ENCODE measurements at regions not wholly inside any gene's neighbourhood (a gene's known extent, or its start where the extent isn't known, plus 50 kb on each side); places are given as distances from the start of the nearest gene placed in this dataset.
"Not testable (repeated sequence)": the region's sequence is repeated elsewhere in the genome, so short reads cannot be mapped to it uniquely, and the experiment has no call there.

DNA sequence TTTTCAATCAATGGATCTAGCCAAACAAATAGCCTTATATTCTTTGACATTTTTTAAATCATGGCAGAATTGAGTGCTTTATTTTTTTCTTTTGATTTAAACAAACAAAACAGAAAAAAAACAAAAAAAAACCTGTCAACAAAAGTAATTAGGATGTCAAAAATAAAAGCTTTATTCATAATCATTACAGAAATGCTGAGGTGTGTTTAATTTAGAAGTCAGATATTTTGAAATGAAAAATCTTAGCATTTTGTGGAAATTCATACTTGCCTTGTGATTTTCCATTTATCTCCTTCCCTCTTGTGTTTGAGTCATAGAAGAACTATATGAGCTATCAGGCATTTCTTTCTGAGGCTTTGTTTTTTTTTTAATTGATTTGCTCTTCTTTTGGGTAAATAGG is 387.0 kb upstream of the STXBP6 start:
- DNase-seq (ENCODE audit: low read depth in 2 of 2), result no peak

DNA sequence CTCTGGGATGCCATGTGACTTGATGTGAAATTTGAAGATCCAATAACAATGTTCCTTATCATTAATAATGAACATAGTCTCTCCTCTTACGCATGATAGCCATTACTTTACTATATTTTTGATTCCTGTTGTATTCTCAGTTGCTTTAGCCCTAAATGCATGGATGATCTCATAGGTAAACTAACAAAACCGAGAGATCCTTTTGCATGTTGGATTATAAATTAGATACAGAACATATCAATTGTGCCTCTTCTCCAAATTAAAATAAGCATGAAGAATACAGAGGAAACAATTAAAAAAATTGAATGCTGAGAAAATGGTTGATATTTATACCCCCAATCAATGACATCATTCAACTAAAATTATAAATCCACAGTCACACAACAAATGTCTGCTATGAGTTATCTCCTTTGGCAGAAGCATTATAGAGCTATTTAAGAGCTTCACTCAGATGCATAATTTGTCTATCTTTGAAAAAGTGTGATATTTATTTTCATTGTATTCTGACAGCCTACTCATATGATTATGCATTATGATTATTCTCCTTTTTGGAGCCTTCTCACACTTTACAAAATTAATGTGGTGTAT is 386.4 kb upstream of the STXBP6 start:
- no peak for DNase-seq (ENCODE audit: low read depth in 2 of 2)

DNA sequence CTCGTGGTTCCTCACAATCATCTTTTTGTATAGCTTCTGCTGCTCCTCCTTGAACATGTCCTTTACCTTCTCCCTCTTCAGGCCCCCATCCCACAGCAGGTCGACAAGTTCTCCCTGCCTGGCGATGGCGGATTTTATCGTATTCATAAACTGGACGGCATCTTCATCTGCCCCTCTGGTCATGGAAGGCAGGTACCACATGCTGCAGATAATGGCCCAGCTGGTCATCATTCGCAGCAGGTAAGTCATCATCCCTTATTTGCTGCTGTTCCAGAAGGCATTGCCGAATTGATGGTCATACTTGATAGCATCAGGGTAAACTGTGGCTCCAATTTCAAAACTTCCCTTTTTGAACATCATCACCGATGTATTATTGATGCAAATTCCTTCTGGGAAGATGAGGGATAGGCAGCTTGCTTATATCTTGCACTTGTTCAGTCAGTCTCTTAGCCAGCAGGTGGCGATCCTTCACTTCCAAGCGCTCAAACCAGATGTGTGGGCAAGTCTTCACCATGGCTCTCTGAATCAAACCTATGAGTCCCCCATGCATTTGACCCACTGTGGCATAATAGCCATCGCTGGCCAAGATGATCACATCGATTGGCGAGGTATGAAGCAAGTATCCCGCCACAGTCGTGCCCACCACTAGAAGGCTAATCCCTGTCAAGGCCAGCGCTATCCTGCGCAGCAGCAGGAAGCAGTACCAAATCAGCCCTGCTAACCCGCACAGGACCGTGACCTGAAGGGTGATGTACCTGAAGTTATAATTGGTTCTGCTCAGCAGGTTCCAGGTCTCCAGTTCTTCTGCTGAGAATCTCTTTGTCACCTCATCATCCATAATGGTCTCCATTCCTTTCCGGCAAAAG is 381.5 kb upstream of the STXBP6 start:
- DNase-seq (ENCODE audit: low read depth in 2 of 2), result no peak

DNA sequence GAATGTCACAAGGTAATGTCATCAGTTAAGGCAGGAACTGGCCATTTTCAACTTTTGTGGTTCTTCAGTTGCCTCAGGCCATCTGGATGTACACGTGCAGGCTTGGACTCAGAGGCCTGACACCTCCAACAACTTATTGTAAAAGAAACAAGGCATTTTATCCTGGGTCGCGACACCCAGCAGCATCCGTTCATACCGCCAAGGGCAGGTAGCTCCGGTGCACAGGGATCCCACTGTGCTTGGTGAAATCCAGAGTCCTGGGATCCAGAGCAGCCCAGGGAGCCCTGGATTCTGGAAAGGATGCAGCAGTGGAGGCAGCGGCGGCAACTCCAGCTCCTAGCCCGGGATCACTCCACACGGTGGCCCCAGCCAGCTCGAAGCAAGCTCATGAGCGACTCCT is 380.9 kb upstream of the STXBP6 start:
- no peak for DNase-seq (ENCODE audit: low read depth in 2 of 2)

DNA sequence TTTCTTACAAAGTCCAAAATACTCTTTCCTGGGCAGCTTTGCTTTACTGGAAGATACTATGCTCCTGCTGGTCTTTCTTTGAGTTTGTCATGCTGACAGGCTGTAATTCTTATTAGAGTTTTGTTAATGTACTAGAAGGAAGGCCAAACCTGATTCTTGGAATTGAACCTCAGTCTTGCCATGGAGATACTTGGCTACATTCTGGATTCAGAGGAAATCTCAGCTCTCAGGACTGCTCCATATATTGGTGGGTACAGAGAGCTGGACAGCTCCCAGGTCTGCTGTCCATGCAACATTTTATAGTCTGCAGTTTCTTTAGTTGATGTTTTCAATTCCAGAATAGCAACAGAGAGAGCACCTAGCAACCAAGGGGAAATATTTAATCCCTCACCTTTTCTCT is 363.1 kb upstream of the STXBP6 start:
- no peak for DNase-seq (ENCODE audit: low read depth in 2 of 2)

DNA sequence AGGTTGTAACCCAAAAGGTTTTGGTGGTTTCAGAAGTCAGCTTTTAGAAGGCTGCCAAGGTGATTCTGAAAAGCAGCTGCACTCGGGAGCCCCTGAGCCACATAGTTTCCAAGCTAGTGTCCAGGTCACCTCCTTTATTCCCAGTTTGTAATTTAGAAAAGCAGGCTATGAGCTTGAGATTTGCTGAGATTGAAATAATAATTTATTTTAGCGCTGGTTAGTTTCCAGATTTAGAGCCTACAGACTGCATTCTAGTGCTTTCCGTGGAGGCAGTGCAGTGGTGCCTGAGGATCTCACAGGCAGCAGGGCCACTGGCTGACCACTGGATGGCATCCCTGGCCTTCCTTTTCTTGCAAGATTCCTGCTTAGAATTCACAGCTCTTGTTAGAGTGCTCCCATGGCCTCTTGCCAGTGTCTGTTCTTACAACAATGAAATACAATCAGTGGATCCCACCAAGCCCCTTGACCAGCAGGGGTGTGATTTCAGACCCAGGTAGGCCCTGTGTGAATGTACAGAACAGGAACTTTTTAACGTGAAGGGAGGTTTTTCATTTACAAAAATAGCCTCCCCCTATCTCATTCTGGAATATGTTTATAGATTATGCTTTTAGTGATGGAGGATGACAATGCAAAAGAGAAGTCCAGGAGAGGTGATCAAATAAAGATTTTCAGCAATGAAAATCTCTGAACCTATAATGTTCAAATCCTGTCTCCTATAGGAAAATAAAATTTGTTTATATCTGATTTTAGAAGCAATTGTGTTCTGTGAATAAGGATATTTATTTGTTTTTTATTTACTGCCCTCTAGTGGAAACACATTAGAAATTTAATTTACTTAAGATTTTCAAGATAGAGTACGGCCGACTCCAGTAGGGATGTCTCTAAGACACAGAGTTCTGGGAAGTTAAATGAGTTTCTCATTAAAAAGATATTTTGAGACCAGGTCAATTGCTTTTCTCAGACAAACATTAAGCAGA is 362.1 kb upstream of the STXBP6 start:
- DNase-seq (ENCODE audit: low read depth in 2 of 2), result no peak

DNA sequence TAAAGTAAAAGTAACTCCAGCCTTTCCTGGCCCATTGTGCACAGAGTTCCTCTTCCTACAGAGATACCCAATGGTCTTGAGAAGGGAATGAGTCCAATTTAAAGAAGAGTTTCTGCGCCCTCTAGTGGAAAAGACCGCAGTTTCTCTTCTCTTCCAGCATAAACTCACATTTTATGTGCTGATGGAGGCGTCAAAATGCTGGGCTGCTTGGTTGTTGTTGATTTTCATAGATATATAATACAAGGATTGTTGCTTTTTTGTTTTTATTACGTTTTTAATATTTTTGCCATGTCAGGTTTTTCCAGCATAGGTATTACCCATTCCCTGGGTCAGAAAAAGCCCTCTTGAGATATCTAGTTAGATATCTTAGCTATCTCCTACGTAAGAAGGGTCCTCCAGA is 356.9 kb upstream of the STXBP6 start:
- no peak for DNase-seq (ENCODE audit: low read depth in 2 of 2)

DNA sequence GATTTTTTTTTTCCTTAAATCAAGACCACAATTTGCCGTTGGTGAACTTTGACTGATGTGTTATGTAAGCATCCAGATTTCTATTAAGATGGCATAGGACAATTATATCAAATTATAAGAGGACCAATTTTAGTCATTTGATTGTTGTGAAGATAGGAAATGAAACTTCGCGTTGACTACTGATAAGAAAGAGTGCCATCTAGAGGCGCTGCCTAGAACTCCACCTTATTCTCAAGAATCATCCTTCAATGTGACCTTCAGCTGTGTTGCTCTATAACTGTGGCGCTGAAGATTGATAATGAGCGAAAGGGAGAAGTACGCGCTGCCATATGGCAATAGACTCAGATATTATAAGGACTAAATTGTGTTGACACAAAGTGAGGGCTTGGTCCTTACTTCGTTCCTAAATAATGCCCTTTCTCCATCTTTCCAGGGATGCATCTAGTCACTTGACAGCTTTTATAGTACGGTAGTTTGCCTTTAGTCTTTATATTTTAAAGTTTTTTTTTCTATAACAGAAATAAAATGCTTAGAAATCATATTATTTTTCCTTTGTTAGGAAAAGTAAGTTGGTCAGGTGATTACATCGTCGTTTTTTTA is 350.8 kb upstream of the STXBP6 start:
- no peak for DNase-seq (ENCODE audit: low read depth in 2 of 2)

DNA sequence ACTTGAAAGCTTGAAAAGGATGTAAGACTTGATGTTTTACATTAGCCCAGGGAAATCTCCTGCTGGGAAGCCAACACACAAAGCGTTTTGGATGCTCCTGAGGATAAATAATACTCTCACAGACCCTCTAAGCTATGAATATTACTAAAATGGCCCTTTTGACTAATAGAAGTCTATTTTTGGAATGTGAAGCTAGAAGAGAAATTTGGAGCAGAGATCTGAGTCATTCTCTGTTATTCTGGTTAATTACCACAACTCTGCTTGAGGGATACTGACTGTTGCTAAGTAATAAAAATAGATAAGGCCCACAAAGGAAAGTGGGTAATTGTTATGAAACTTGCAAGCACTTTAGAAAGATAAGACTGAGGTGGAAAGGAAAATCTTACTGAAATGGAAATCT is 346.2 kb upstream of the STXBP6 start:
- DNase-seq (ENCODE audit: low read depth in 2 of 2), result no peak

DNA sequence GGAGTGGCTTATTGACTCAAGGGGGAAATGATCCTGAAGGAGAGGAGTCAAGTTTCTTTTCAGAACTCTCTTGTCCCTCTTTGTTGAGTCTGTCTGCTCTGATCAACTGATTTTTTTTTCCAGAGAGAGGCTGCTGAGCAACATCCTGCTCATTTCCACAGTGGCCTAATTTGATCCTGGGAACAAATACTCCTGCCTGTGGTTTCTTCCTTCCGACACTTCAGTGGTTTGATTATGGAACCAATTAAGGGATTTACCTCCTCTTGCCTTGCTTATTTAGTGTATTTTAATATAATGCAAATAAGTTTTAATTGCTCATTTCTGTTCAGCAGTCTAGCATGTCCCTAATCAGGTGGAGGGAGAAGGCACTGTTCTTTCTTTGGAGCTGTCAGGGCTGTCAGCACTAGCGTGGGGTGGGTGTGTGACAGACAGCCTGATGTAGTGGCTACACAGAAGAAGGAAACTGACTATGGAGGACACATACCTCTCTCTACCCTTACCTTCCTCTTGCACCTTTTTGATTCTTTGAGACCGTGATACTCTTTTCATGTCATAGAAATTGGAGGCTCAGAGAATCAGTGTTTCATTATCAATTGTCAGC is 344.9 kb upstream of the STXBP6 start:
- no peak for DNase-seq (ENCODE audit: low read depth in 2 of 2)

DNA sequence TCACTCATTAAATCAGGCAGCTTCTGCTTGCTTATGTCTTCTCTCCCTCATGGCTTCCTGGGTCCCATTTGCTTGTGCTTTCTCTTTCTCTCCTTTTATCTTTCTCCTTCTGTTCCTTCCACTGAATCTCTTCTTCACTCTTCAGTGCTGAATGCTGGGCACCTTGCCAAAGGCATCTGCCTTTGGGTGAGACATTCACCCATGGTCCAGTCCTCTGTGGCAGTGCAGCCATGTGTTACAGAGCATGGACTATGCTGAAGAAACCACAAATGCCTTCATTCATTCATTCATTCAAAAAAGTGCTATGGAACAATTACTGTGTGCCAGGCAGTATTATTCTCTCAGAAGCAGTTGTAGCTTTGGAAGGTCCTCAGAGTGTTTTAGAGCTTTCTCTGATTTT is 344.4 kb upstream of the STXBP6 start:
- DNase-seq (ENCODE audit: low read depth in 2 of 2), result no peak

DNA sequence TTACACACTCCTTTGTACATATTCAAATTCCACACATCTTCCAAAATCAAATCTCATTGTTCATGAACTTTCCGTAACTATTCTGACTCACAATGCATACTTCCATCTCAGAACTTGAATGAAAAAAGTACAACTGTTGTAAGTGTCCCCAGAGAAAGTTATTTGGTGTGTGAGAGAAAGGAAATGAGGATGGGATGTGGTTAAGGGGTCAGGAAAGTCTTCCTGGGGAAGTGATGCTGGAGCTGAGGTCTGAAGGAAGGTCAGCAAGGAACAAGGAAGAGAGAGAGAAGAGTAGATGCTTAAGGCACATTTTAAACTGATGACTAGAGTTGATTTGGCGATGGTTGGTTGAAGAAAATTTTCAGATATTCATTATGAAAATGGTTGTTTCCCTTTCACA is 340.0 kb upstream of the STXBP6 start:
- DNase-seq (ENCODE audit: low read depth in 2 of 2), result no peak

DNA sequence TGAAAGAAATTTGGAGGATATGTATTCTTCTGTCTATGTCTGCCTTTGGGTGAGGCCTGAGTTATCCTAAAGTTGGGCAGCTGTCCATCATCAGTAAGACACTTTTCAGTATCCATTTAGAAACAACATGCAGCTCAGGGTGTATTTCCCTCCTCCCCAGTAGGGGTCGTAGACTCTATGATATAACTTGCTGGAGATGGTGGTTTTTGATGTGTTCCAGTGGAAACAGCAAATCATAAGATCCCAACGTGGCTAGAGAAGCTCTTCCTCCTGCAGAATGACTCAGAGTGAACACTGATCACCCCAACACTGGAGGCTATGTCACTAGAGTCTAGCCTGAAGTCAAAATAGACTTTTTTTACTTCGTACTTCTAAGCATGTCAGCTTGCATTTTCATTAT is 331.6 kb upstream of the STXBP6 start:
- DNase-seq (ENCODE audit: low read depth in 2 of 2), result no peak

DNA sequence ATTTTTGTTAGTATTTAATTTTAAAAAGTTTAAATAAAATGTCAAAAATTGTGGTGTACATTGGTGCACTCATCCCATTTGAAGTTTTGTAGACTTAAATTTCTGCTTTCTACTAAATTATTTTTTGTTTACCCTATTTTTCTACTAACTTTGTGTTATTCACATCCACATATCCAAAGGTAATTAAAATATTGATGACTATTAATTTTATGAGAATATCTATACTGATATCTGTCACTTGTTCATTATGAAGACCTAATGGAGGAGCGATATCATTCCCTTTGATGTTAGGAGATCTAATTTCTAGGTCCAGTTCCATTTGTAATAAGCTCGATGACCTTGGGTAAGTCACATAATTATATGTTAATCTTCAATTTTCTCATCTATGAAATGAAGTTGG is 325.7 kb upstream of the STXBP6 start:
- DNase-seq (ENCODE audit: low read depth in 2 of 2), result no peak

DNA sequence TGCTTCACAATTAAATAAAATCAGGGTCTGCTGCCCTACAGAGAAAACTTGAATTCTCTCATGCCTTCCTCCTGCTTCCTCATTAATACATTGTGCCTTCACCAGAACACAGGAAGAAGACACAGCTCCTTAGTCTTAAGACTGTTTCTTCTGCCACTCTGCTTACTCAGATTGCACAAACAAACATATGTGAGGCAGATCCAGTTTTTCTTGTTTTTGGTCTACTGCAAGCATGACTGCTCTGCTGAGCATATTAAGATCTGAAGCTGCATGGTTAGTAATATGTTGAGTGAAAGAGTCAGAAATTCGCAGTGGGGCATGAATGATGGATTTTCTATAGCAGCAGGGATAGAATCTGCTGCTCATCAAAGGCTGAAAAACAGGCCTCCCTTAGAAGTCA is 321.1 kb upstream of the STXBP6 start:
- no peak for DNase-seq (ENCODE audit: low read depth in 2 of 2)

DNA sequence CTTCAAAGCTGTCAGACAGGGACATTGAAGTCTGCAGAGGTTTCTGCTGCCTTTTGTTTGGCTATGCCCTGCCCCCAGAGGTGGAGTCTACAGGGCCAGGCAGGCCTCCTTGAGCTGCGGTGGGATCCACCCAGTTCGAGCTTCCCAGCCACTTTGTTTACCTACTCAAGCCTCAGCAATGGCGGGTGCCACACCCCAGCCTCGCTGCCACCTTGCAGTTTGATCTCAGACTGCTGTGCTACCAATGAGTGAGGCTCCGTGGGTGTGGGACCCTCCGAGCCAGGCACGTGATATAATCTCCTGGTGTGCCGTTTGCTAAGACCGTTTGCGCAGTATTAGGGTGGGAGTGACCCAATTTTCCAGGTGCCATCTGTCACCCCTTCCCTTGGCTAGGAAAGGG is 320.1 kb upstream of the STXBP6 start:
- not testable (repeated sequence) for DNase-seq (ENCODE audit: low read depth in 2 of 2)

DNA sequence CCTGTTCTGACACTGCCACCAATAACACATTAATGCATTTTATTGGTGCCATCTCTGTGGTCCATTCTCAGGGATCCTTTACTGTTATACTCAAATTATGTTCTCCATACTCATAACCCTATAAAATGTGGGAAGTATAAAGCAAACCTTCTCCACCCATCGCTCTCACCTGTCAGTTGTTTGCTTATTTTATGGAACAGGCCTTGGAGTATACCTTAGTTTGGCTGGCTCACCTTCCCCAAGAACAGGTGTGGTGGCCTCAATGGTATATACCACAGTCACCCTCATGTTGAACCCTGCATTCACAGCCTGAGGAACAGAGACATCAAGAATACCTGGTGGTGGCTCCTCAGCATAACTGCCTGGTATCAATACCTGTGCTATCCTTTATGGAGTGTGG is 308.4 kb upstream of the STXBP6 start:
- no peak for DNase-seq (ENCODE audit: low read depth in 2 of 2)

DNA sequence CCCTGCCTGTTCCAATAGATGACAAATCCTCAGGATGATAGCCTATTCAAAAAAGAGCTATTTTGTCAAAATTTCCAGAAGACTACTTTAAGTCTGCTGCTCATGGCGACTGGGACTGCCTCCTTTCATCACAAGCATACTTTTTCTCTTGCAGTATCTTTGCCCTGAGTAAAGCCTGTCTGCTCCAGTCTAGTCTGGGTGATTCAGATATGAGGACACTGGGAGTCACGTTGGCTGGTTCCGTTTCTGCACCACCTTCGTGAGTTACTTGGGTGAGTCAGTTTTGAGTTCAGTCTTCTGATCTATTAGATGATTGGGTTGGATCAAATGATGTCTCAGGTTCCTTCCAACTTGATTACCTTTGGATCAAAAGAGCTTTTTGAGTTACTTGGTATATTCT is 301.3 kb upstream of the STXBP6 start:
- DNase-seq (ENCODE audit: low read depth in 2 of 2), result no peak

DNA sequence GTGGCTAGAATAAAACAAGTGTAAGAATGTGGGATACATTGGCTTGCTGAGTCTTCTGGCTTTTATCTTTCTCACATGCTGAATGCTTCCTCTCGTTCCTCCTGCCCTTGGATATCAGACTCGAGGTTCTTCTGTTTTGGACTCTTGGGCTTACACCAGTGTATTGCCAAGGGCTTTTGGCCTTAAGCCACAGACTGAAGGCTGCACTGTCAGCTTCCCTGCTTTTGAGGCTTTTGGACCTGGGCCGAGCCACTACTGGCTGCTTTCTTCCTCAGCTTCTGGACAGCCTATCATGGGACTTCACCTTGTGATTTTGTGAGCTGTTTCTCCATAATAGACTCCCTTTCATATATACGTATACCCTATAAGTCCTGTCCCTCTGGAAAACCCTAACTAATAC is 300.9 kb upstream of the STXBP6 start:
- no peak for DNase-seq (ENCODE audit: low read depth in 2 of 2)

DNA sequence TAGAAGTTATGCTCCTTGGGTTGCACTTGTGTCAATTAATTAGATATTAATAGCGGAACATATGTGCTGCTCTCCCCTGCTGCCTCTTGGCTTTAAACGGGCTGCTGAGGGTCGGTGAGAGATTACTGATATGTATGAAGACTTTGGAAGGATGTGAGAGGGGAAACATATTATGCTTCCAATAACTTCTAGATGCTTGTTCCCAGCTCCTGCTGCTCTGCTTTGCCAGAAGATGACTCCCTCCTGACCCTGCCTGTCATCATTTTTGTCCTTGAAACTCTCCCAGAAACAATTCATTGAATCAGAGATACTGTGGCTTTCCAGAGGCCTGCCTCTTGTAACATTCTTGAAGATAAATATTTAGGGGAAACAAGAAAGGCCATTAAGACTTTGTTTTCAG is 300.1 kb upstream of the STXBP6 start:
- DNase-seq (ENCODE audit: low read depth in 2 of 2), result no peak

DNA sequence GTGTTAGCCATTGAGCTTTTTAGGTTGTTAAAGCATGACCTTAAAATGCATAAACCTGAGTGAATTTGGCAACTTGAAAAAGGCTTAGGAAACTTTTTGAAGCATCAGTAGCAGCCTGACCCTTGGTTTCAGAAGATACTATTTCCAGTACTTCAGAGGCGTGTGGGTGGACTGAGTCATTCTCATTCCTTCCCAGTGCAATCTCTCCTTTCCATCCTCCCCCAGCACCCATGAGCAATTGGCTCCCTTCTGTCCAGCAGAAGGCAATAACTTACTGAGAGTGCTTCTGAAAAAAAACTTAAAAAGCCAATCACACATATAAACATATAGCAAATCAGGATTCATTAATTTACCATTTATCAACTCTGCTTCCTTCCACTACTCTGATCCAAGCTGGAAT is 299.3 kb upstream of the STXBP6 start:
- DNase-seq (ENCODE audit: low read depth in 2 of 2), result no peak

DNA sequence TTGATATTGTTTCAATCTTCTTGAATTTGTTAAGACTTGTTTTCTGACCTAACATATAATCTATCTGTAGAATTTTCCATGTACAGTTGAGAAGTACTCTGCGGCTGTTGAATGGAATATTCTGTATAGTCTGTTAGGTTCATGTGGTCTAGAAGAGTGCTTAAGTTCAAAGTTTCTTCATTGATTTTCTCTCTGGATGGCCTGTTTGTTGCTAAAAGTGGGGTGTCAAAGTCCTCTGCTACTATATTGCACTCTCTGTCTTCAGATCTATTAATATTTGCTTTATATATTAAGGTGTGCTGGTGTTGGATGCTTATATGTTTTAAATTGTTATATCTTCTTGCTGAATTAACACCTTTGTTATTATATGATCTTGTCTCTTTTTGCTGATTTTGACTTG is 290.9 kb upstream of the STXBP6 start:
- DNase-seq (ENCODE audit: low read depth in 2 of 2), result no peak

Data from stimulated activated CD8-positive, alpha-beta memory T cell treated with anti-CD3 and anti-CD28 coated beads, Interleukin-15, amount 100 ng/mL, for 48 hours (primary cell).